ENCODE measurements at regions not wholly inside any gene's neighbourhood (a gene's known extent, or its start where the extent isn't known, plus 50 kb on each side); places are given as distances from the start of the nearest gene placed in this dataset.

- TF ChIP-seq, protein P1, sequence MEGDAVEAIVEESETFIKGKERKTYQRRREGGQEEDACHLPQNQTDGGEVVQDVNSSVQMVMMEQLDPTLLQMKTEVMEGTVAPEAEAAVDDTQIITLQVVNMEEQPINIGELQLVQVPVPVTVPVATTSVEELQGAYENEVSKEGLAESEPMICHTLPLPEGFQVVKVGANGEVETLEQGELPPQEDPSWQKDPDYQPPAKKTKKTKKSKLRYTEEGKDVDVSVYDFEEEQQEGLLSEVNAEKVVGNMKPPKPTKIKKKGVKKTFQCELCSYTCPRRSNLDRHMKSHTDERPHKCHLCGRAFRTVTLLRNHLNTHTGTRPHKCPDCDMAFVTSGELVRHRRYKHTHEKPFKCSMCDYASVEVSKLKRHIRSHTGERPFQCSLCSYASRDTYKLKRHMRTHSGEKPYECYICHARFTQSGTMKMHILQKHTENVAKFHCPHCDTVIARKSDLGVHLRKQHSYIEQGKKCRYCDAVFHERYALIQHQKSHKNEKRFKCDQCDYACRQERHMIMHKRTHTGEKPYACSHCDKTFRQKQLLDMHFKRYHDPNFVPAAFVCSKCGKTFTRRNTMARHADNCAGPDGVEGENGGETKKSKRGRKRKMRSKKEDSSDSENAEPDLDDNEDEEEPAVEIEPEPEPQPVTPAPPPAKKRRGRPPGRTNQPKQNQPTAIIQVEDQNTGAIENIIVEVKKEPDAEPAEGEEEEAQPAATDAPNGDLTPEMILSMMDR (conservative IDR thresholded peaks at IDR 0.05; ENCODE audit: low read depth in 2 of 2): no peak
- TF ChIP-seq NANOG (IDR thresholded peaks at IDR 0.05; ENCODE audit: borderline replicate concordance) (no peak), ETS1 (IDR thresholded peaks at IDR 0.05) (no peak), ZNF114 (CRISPR knock-in tag; IDR thresholded peaks at IDR 0.05) (no peak), STAT1 (IDR thresholded peaks at IDR 0.05; ENCODE audit: unreplicated experiment) (no peak), EZH2phosphoT487 (IDR thresholded peaks at IDR 0.05; ENCODE audit: unreplicated experiment) (no peak), ZNF331 (CRISPR knock-in tag; IDR thresholded peaks at IDR 0.05; ENCODE audit: low read depth) (no peak)
Observed at GRCh38 chr6:119739769-119740168, 390.2 kb upstream of the MAN1A1 start (continued).

DNA sequence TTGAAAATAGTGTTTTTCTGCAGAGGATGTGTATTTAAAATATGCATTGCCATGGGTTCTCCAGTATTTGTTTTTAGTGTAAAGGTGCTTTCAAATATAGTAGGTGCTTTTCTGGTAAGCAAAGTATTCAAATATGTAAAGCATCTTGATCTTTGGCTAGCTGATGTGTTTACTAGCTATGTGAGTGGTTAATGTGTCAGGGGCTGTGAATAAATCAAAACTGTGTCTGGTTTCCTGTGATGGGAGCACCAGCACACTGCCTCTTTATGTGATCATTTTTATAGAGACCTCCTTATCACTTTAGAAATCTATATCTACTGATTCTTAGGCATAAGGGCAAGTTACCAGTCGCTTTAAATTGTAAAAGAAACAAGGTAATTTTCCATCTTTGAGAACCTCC is 388.9 kb upstream of the MAN1A1 start:
- Histone ChIP-seq H3K27me3 (ENCODE audit: insufficient read depth) (no peaks in the 10 kb centered on the region), H3K9me2 (ENCODE audit: insufficient read depth) (no peaks in the 10 kb centered on the region), H3K27ac (ENCODE audit: low read depth) (no peak overlapping the region), H4K20me1 (replicated peaks; ENCODE audit: insufficient read depth) (no peaks in the 10 kb centered on the region), H3K4me3 (no peak overlapping the region), H3K36me3 (ENCODE audit: insufficient read depth) (no peaks in the 10 kb centered on the region), H3F3A (replicated peaks; ENCODE audit: low read depth) (no peaks in the 10 kb centered on the region), H2AFZ (no peak overlapping the region), H3K79me2 (replicated peaks; ENCODE audit: insufficient read depth) (no peaks in the 10 kb centered on the region), H3K4me2 (no peak overlapping the region), H3K4me1 (ENCODE audit: insufficient read depth) (no peaks in the 10 kb centered on the region)
- H3K36me3 Mint-ChIP-seq (ENCODE audit: low read depth): no peaks in the 10 kb centered on the region
- peaks cover 2% of the 10 kb centered on the region for H3K27me3 Mint-ChIP-seq (ENCODE audit: insufficient read depth, low read depth, poor library complexity)
- no peaks in the 10 kb centered on the region for H3K4me1 Mint-ChIP-seq
- DNase-seq (ENCODE audit: low spot score) (no peak), ATAC-seq (no peak)
- H3K27ac Mint-ChIP-seq: no peak overlapping the region
- H3K4me3 Mint-ChIP-seq: no peak overlapping the region
- no peaks in the 10 kb centered on the region for H3K9me3 Mint-ChIP-seq
- TF ChIP-seq POLR2AphosphoS5 (IDR thresholded peaks at IDR 0.05; ENCODE audit: low read depth): no peak
- TF ChIP-seq, protein P2, sequence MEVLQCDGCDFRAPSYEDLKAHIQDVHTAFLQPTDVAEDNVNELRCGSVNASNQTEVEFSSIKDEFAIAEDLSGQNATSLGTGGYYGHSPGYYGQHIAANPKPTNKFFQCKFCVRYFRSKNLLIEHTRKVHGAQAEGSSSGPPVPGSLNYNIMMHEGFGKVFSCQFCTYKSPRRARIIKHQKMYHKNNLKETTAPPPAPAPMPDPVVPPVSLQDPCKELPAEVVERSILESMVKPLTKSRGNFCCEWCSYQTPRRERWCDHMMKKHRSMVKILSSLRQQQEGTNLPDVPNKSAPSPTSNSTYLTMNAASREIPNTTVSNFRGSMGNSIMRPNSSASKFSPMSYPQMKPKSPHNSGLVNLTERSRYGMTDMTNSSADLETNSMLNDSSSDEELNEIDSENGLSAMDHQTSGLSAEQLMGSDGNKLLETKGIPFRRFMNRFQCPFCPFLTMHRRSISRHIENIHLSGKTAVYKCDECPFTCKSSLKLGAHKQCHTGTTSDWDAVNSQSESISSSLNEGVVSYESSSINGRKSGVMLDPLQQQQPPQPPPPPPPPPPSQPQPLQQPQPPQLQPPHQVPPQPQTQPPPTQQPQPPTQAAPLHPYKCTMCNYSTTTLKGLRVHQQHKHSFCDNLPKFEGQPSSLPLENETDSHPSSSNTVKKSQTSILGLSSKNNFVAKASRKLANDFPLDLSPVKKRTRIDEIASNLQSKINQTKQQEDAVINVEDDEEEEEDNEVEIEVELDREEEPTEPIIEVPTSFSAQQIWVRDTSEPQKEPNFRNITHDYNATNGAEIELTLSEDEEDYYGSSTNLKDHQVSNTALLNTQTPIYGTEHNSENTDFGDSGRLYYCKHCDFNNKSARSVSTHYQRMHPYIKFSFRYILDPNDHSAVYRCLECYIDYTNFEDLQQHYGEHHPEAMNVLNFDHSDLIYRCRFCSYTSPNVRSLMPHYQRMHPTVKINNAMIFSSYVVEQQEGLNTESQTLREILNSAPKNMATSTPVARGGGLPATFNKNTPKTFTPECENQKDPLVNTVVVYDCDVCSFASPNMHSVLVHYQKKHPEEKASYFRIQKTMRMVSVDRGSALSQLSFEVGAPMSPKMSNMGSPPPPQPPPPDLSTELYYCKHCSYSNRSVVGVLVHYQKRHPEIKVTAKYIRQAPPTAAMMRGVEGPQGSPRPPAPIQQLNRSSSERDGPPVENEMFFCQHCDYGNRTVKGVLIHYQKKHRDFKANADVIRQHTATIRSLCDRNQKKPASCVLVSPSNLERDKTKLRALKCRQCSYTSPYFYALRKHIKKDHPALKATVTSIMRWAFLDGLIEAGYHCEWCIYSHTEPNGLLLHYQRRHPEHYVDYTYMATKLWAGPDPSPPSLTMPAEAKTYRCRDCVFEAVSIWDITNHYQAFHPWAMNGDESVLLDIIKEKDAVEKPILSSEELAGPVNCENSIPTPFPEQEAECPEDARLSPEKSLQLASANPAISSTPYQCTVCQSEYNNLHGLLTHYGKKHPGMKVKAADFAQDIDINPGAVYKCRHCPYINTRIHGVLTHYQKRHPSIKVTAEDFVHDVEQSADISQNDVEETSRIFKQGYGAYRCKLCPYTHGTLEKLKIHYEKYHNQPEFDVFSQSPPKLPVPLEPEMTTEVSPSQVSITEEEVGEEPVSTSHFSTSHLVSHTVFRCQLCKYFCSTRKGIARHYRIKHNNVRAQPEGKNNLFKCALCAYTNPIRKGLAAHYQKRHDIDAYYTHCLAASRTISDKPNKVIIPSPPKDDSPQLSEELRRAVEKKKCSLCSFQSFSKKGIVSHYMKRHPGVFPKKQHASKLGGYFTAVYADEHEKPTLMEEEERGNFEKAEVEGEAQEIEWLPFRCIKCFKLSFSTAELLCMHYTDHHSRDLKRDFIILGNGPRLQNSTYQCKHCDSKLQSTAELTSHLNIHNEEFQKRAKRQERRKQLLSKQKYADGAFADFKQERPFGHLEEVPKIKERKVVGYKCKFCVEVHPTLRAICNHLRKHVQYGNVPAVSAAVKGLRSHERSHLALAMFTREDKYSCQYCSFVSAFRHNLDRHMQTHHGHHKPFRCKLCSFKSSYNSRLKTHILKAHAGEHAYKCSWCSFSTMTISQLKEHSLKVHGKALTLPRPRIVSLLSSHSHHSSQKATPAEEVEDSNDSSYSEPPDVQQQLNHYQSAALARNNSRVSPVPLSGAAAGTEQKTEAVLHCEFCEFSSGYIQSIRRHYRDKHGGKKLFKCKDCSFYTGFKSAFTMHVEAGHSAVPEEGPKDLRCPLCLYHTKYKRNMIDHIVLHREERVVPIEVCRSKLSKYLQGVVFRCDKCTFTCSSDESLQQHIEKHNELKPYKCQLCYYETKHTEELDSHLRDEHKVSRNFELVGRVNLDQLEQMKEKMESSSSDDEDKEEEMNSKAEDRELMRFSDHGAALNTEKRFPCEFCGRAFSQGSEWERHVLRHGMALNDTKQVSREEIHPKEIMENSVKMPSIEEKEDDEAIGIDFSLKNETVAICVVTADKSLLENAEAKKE (CRISPR knock-in tag; IDR thresholded peaks at IDR 0.05): no peak
- TF ChIP-seq, protein P1 (conservative IDR thresholded peaks at IDR 0.05; ENCODE audit: low read depth in 2 of 2): no peak
- TF ChIP-seq REST (IDR thresholded peaks at IDR 0.05; ENCODE audit: unreplicated experiment): no peak
- TF ChIP-seq JUNB (IDR thresholded peaks at IDR 0.05; ENCODE audit: unreplicated experiment): no peak
